ENCODE measurements at regions not wholly inside any gene's neighbourhood (a gene's known extent, or its start where the extent isn't known, plus 50 kb on each side); places are given as distances from the start of the nearest gene placed in this dataset.

DNA sequence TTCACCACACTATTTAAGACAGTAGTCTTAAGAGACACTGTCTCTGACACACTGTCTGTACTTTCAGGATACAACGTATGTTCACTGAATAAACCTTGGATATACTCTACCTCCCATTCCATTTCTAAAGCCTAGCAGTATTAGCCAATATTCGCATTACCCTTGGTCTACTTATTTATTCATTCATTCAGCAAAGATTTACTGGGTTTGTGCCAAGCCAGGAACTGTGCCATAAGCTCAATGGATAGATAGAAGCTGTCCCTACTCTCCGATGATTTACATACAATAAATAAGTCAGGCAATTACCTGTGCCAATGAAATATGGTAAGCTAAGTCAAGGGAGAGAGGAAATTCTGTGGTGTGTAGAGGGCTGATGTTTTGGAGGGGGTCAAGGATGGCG lies 195.2 kb upstream of the RAB4A start:
- ATAC-seq, result no peak
- DNase-seq (ENCODE audit: low spot score), result no peak
- Mint-ChIP-seq H3K4me3 (no peak overlapping the region), H3K9me3 (no peaks in the 10 kb centered on the region), H3K27ac (no peak overlapping the region), H3K36me3 (no peaks in the 10 kb centered on the region), H3K4me1 (ENCODE audit: low read depth in 2 of 2) (peaks cover 0 to 8% of the 10 kb centered on the region in 2 donors), H3K27me3 (peaks cover 0 to under 1% of the 10 kb centered on the region in 2 donors)

DNA sequence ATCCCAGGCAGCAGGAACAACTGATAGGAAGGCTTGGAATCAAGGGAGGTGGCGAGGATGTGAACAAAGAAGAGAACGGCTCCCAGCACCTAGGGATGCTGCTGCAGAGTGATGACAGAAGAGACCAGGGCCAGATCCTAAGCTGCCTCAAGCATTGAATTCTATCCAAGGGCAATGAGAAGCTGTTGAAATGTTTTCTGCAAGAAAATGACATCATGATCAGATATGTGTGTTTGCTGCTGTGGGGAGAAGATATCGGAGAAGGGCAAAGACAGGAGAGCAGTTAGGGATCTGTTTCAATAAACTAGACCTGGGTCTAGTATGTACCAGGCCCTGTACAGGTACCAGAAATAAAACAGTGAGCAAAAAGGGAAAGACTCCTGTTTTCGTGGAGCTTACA lies 194.7 kb upstream of the RAB4A start:
- ATAC-seq (no peak), DNase-seq (ENCODE audit: low spot score) (no peak)
- Mint-ChIP-seq H3K27ac (no peak overlapping the region), H3K4me3 (no peak overlapping the region), H3K36me3 (peaks cover 3% of the 10 kb centered on the region), H3K9me3 (no peaks in the 10 kb centered on the region), H3K4me1 (ENCODE audit: low read depth in 2 of 2) (peaks cover 0 to 6% of the 10 kb centered on the region in 2 donors), H3K27me3 (peaks cover 0 to 3% of the 10 kb centered on the region in 2 donors)

DNA sequence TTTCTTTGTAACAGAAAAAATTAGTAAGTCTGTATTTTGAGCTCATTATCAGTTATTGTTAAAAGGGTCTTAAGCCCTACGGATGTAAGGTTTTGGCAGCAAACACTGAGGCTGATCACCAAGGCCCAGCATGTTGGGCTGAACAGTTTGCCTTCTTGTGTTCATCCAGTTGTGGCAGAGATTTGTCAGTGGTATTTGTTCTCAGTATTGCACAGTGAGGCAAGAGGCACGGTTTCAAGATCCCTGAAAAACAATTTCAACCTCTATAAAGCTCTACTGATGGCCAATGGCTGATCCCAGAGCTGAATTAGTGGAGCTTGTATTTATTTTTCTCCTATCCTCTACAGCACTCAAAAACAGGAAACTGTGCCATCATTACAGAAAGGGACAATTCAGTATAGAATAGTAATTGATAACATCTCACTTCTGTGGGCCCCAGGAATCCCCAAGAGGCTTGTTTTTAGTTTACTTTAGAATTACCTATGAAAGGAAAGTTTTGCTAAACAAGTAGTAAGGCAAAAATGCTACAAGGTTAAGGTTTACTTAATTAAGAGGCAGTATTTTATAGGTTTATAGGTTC lies 191.8 kb upstream of the RAB4A start:
- peaks cover 0 to 14% of the 10 kb centered on the region in 2 donors for H3K27me3 Mint-ChIP-seq
- no peak overlapping the region for H3K27ac Mint-ChIP-seq
- H3K4me3 Mint-ChIP-seq, result no peak overlapping the region
- ATAC-seq (peak in 1 of 2 donors; percentile 28), DNase-seq (ENCODE audit: low spot score) (no peak)
- peaks cover 9% of the 10 kb centered on the region for H3K9me3 Mint-ChIP-seq
- peaks cover 27% of the 10 kb centered on the region for H3K36me3 Mint-ChIP-seq
- no peaks in the 10 kb centered on the region for H3K4me1 Mint-ChIP-seq (ENCODE audit: low read depth in 2 of 2)

DNA sequence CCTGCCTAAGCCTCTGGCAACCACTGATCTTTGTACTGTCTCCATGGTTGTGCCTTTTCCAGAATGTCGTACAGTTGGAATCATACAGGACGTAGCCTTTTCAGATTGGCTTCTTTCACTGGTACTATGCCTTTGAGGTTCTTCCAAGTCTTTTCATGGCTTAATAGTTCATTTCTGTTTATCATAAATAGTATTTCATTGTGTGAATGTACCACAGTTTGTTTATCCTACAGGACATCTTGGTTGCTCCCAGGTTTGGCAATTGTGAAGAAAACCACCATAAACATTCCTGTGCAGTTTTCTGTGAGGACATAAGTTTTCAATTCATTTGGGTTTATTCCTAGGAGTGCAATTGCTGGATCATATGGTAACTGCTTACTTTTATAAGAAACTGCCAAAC lies 190.6 kb upstream of the RAB4A start:
- Mint-ChIP-seq H3K9me3 (peaks cover 9% of the 10 kb centered on the region), H3K27ac (no peak overlapping the region), H3K36me3 (peaks cover 36% of the 10 kb centered on the region), H3K4me3 (no peak overlapping the region), H3K4me1 (ENCODE audit: low read depth in 2 of 2) (no peaks in the 10 kb centered on the region), H3K27me3 (peaks cover 1 to 20% of the 10 kb centered on the region in 2 donors)
- ATAC-seq (no peak), DNase-seq (ENCODE audit: low spot score) (no peak)

DNA sequence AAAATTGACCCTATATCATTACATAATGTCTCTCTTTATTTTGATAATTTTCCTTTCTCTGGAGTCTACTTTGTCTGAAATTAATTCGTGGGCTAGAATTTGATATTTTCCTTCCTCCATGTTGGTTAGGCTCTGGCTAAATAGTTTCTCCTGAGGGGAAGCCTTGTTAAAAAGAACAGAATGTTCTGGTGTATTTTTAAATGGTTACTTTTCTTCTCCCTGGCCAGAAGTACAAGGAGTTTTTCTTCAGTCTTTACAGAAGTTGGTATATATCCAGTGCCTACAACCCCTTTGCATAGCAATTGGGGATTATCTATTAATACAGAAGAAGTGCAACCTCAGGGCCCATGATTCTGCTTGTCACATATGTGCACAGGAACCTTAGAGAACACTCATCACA lies 185.6 kb upstream of the RAB4A start:
- peaks cover 9% of the 10 kb centered on the region for H3K9me3 Mint-ChIP-seq
- no peak overlapping the region for H3K4me3 Mint-ChIP-seq
- ATAC-seq (no peak), DNase-seq (ENCODE audit: low spot score) (no peak)
- peaks cover 36% of the 10 kb centered on the region for H3K36me3 Mint-ChIP-seq
- no peaks in the 10 kb centered on the region for H3K4me1 Mint-ChIP-seq (ENCODE audit: low read depth in 2 of 2)
- peaks cover 23 to 29% of the 10 kb centered on the region in 2 donors for H3K27me3 Mint-ChIP-seq
- no peak overlapping the region for H3K27ac Mint-ChIP-seq

DNA sequence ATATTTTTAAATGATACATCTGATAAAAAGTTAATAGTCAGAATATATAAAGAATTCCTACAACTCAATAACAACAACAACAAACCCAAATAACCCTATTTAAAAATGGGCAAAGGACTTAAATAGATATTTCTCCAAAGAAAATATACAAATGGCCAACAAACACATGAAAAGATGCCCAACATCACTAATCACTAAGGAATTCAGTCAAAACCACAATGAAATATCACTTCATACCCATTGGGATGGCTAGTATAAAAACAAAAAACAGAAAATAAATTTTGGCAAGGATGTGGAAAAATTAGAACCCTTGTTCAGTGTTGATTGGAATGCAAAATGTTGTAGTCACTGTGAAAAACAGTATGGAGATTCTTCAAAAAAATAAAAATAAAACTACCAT lies 184.8 kb upstream of the RAB4A start:
- Mint-ChIP-seq H3K36me3 (peaks cover 35% of the 10 kb centered on the region), H3K4me1 (ENCODE audit: low read depth in 2 of 2) (no peaks in the 10 kb centered on the region)

DNA sequence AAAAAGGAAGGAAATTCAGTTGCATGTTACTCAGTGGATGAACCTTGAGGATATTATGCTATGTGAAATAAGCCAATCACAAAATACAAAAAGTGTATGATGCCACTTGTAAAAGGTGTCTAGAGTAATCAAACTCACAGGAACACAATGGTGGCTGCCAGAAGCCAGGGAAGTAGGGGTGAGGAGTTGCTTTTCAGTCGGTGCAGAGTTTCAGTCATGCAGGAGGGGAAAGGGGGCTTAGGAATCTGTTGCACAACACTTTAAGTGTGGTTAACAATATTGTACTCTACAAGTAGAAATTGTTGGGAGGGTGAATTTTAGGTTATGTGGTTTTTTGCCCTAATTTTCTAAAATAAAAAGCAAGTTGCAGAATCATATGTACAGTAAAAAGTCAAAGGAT lies 184.2 kb upstream of the RAB4A start:
- no peak for DNase-seq (ENCODE audit: low spot score)
- Mint-ChIP-seq H3K27me3 (peaks cover 22 to 23% of the 10 kb centered on the region in 2 donors), H3K36me3 (peaks cover 29% of the 10 kb centered on the region), H3K9me3 (peaks cover 4% of the 10 kb centered on the region), H3K4me1 (ENCODE audit: low read depth in 2 of 2) (no peaks in the 10 kb centered on the region), H3K4me3 (no peak overlapping the region), H3K27ac (no peak overlapping the region)
- ATAC-seq, result no peak

More for the DNA sequence above, 184.8 kb upstream of the RAB4A start:
- Mint-ChIP-seq H3K9me3 (peaks cover 9% of the 10 kb centered on the region), H3K27ac (no peak overlapping the region), H3K4me3 (no peak overlapping the region), H3K27me3 (peaks cover 23 to 27% of the 10 kb centered on the region in 2 donors)
- ATAC-seq (no peak), DNase-seq (ENCODE audit: low spot score) (no peak)

DNA sequence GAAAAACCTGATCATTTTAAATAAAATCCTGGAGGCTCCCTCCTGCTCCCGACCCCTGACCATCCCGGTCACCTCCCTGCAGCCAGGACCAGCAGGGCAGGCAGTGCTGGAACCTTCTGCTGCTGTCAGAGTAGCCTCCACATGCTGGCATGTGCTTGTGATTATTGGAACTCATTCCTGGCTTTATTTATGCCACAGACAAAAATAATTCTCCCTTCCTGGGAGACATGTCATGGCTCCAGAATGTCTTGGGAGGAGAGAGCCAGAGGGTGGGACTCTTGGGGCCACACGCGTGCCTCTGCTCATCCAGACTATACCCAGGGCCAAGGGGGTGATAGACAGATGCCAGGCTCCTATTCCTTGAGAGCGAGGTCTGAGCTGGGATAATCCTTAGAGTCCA lies 183.6 kb upstream of the RAB4A start:
- no peaks in the 10 kb centered on the region for H3K4me1 Mint-ChIP-seq (ENCODE audit: low read depth in 2 of 2)
- no peak overlapping the region for H3K4me3 Mint-ChIP-seq
- H3K9me3 Mint-ChIP-seq, result peaks cover 4% of the 10 kb centered on the region
- H3K27me3 Mint-ChIP-seq, result peaks cover 21 to 23% of the 10 kb centered on the region in 2 donors
- ATAC-seq (no peak), DNase-seq (ENCODE audit: low spot score) (no peak)
- peaks cover 27% of the 10 kb centered on the region for H3K36me3 Mint-ChIP-seq
- no peak overlapping the region for H3K27ac Mint-ChIP-seq

DNA sequence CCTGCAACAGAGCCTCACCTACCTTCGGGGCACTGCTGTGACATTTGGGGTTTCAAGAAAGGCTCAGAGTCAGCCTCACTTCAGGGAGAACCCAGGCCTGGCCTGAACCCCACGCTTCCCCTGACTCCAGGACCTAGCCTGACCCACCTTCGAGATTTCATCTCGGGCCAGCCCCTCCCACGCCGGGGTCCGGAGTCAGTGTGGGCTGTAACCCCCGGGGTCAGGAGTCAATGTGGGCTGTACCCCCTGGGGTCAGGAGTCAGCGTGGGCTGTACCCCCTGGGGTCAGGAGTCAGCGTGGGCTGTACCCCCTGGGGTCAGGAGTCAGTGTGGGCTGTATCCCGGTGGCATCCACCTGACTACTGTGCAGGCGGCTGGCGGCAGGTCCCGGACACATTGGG lies 183.0 kb upstream of the RAB4A start:
- ATAC-seq, result peak in 1 of 2 donors; percentile 50

DNA sequence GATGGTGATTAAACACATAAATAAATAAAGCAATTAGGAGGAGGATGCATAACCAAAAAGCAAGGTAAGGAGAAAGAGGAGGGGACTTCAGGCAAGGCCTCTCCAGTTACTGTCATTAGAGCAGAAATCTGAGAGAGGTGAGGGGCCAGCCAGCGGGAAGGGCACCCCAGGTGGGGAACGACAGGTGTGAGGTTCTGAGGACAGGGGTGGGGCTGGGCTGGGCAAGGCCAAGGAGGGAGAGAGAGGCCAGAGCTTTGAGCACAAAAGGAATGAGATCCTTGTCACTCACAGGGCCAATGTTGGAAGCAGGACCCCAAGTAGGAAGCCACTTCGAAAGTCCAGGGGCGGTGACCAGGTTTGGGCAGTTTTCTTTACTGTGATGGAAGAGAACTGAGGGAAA lies 182.2 kb upstream of the RAB4A start:
- no peak for ATAC-seq
- H3K36me3 Mint-ChIP-seq, result peaks cover 14% of the 10 kb centered on the region

More for the DNA sequence above, 183.0 kb upstream of the RAB4A start:
- Mint-ChIP-seq H3K36me3 (peaks cover 22% of the 10 kb centered on the region), H3K9me3 (peaks cover under 1% of the 10 kb centered on the region), H3K4me3 (no peak overlapping the region), H3K27me3 (peaks cover 18 to 23% of the 10 kb centered on the region in 2 donors), H3K27ac (no peak overlapping the region), H3K4me1 (ENCODE audit: low read depth in 2 of 2) (no peaks in the 10 kb centered on the region)
- no peak for DNase-seq (ENCODE audit: low spot score)

DNA sequence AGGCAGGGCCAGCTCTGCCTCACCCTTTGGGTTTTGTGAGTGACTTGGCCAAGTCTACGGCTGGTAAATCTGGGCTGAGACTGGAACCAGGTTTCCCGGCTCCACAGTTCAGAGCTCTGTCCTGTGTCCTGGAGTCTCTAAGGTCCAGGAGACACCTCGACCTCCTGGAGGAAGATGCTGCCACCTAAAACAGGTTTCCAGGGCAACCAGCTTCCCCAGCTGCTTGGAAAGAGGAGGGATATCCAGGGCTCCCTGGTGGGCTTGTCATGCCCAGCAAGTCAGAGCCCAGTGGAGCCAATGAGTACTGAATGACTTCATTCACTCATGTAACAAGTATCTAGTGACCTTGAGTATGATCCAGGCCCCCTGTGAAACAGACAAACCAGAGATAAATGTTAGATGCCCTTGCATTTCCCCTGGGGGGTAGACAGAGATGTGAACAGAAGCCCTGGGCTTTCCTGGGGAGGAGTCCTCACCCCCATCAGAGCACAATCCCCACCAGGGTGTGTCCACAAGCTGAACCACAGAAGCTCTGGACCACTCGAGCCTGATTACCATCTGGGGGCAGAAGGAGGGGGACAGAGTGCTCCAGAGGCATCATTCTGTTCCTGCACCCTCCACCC lies 181.2 kb upstream of the RAB4A start:
- ATAC-seq (no peak), DNase-seq (ENCODE audit: low spot score) (no peak)
- Mint-ChIP-seq H3K36me3 (peaks cover 4% of the 10 kb centered on the region), H3K4me1 (ENCODE audit: low read depth in 2 of 2) (no peaks in the 10 kb centered on the region), H3K4me3 (no peak overlapping the region), H3K27me3 (peaks cover 12 to 23% of the 10 kb centered on the region in 2 donors), H3K27ac (peak overlapping the region in 1 of 2 donors; percentile 50), H3K9me3 (no peaks in the 10 kb centered on the region)

More for the DNA sequence above, 182.2 kb upstream of the RAB4A start:
- Mint-ChIP-seq H3K4me3 (no peak overlapping the region), H3K27ac (no peak overlapping the region), H3K9me3 (no peaks in the 10 kb centered on the region), H3K4me1 (ENCODE audit: low read depth in 2 of 2) (no peaks in the 10 kb centered on the region), H3K27me3 (peaks cover 18 to 23% of the 10 kb centered on the region in 2 donors)
- DNase-seq (ENCODE audit: low spot score), result no peak

DNA sequence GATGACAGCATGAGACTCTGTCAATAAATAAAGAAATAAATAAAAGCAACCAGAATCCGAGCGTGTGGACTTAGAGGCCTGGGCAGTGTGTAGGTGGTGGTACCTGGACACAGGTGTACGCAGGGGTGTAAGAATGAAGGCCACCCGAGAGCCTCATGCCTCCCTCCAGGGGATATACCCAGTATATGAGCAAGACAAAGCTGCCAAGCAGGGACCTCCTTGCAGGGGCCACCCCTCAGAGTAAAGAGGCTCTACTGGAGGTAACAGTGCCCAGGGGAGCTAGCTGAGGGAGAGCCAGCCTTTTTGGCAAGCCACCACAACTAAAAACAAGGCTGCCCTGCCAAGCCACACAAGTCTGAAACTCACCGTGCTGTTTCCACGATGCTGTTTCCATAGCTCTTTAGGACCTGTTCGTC lies 179.2 kb upstream of the RAB4A start:
- Mint-ChIP-seq H3K4me3 (no peak overlapping the region), H3K27ac (no peak overlapping the region)

DNA sequence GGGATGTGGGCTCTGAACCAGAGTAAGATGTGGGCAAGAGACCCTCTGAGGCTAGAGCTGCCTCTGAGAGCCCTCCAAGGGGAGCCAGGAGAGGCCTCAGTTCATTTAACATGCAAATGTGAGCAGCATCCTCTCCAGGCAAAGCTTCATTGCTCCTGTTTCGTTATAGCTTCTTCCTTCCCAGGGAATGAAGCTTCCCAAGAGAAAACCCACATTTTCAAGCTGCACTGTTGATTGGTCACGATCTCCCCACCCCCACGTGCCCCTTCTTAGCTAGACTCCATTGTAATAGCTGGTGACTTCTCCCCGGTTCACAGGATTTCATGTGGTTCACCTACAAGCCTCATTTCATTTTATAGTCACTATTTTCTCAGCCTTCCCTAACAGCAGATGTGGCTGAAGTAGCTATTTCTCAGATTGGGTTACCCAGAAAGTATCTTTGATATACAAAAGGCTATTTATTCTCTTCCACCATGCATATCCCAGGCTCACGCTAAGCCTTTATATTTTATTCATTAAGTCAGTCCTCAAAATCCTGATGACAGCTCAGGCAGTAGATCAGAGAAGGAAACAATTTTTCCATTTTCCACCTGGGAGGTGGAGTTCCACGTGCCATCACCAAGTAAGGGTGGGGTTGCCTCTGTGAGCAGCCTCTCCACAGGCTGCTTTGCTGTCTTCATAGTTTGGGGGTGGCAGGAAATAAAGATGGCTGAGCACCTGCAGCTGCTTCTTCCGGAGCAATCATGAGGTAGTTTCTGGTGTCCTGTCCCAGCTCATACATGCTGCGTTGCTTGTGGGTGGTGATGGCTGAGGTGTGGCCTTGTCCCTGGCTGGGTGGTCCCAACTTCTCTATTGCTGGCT lies 178.3 kb upstream of the RAB4A start:
- peaks cover 6 to 7% of the 10 kb centered on the region in 2 donors for H3K27me3 Mint-ChIP-seq
- ATAC-seq, result no peak
- H3K4me3 Mint-ChIP-seq, result no peak overlapping the region
- H3K36me3 Mint-ChIP-seq, result no peaks in the 10 kb centered on the region
- no peak for DNase-seq (ENCODE audit: low spot score)
- H3K9me3 Mint-ChIP-seq, result no peaks in the 10 kb centered on the region
- no peak overlapping the region for H3K27ac Mint-ChIP-seq
- H3K4me1 Mint-ChIP-seq (ENCODE audit: low read depth in 2 of 2), result no peaks in the 10 kb centered on the region

More for the DNA sequence above, 179.2 kb upstream of the RAB4A start:
- DNase-seq (ENCODE audit: low spot score) (no peak), ATAC-seq (no peak)
- peaks cover 7 to 10% of the 10 kb centered on the region in 2 donors for H3K27me3 Mint-ChIP-seq
- no peaks in the 10 kb centered on the region for H3K4me1 Mint-ChIP-seq (ENCODE audit: low read depth in 2 of 2)
- H3K36me3 Mint-ChIP-seq, result no peaks in the 10 kb centered on the region
- H3K9me3 Mint-ChIP-seq, result no peaks in the 10 kb centered on the region

DNA sequence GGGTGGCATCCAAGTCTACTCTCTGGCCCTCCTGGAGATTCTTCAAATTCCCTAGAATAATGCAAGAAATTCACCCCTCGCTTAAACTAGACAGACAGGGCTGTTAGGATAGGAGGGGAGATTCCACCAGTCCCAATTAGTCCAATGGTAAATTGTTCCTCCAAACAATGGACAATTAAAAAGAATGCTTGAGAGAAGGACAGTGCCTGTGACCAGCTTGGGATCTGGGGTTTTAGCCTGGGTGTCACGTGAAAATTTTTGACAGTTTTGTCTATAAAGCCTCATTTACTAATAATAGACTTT lies 177.7 kb upstream of the RAB4A start:
- no peak for ATAC-seq

More for the DNA sequence above, 177.7 kb upstream of the RAB4A start:
- Mint-ChIP-seq H3K9me3 (no peaks in the 10 kb centered on the region), H3K27me3 (peaks cover 6% of the 10 kb centered on the region in 2 donors), H3K36me3 (no peaks in the 10 kb centered on the region), H3K4me1 (ENCODE audit: low read depth in 2 of 2) (no peaks in the 10 kb centered on the region), H3K27ac (no peak overlapping the region), H3K4me3 (no peak overlapping the region)
- DNase-seq (ENCODE audit: low spot score), result no peak

Data from natural killer cell treated with Interleukin-12 subunit alpha and Interleukin-12 subunit beta and Interleukin-15 and Interleukin-18, amount 100 ng/mL, for 72 hours (primary cell).